ENCODE measurements at regions not wholly inside any gene's neighbourhood (a gene's known extent, or its start where the extent isn't known, plus 50 kb on each side); places are given as distances from the start of the nearest gene placed in this dataset.

GRCh38 chr12:20205854-20206253, 162.5 kb upstream of the PDE3A start:
- no peak for TF ChIP-seq POLR2A (IDR thresholded peaks at IDR 0.05; ENCODE audit: low read depth, low read length)
- no peak for TF ChIP-seq POLR2AphosphoS5 (IDR thresholded peaks at IDR 0.05; ENCODE audit: low read depth, low read length)

Measured in GM12892 (cell line).